8988T (cell line): ENCODE measurements at regions not wholly inside any gene's neighbourhood (a gene's known extent, or its start where the extent isn't known, plus 50 kb on each side); places are given as distances from the start of the nearest gene placed in this dataset.
"Not testable (repeated sequence)": the region's sequence is repeated elsewhere in the genome, so short reads cannot be mapped to it uniquely, and the experiment has no call there.

Source experiments
- DNase-seq: peaks from one replicate; pipeline ENCODE4 v3.0.0; 2011

- DNase-seq: no peak
Measured at GRCh38 chr21:27519361-27519760, 552.5 kb upstream of the ADAMTS5 start.

GRCh38 chr21:27517177-27517576, 550.3 kb upstream of the ADAMTS5 start:
- DNase-seq: not testable (repeated sequence)

GRCh38 chr21:27515676-27516075, 548.8 kb upstream of the ADAMTS5 start:
- DNase-seq: no peak

- DNase-seq: no peak
Measured at GRCh38 chr21:27513825-27514224, 546.9 kb upstream of the ADAMTS5 start.

GRCh38 chr21:27513016-27513415, 546.1 kb upstream of the ADAMTS5 start:
- no peak for DNase-seq

GRCh38 chr21:27511233-27511632, 544.3 kb upstream of the ADAMTS5 start:
- no peak for DNase-seq

GRCh38 chr21:27507695-27508094, 540.8 kb upstream of the ADAMTS5 start:
- DNase-seq: no peak

- no peak for DNase-seq
Measured at GRCh38 chr21:27505516-27505915, 538.6 kb upstream of the ADAMTS5 start.

GRCh38 chr21:27502801-27503200, 535.9 kb upstream of the ADAMTS5 start:
- DNase-seq: no peak

- no peak for DNase-seq
Measured at GRCh38 chr21:27498025-27498424, 531.1 kb upstream of the ADAMTS5 start.

- DNase-seq: no peak
Measured at GRCh38 chr21:27495836-27496235, 528.9 kb upstream of the ADAMTS5 start.

- DNase-seq: no peak
Measured at GRCh38 chr21:27493542-27493941, 526.7 kb upstream of the ADAMTS5 start.

GRCh38 chr21:27487676-27488075, 520.8 kb upstream of the ADAMTS5 start:
- no peak for DNase-seq

GRCh38 chr21:27480841-27481261, 514.0 kb upstream of the ADAMTS5 start:
- no peak for DNase-seq

- DNase-seq: no peak
Measured at GRCh38 chr21:27477296-27477695, 510.4 kb upstream of the ADAMTS5 start.

GRCh38 chr21:27476696-27477095, 509.8 kb upstream of the ADAMTS5 start:
- no peak for DNase-seq

GRCh38 chr21:27475363-27475955, 508.6 kb upstream of the ADAMTS5 start:
- no peak for DNase-seq

- no peak for DNase-seq
Measured at GRCh38 chr21:27467366-27467765, 500.5 kb upstream of the ADAMTS5 start.

GRCh38 chr21:27466140-27466539, 499.3 kb upstream of the ADAMTS5 start:
- no peak for DNase-seq

- DNase-seq: no peak
Measured at GRCh38 chr21:27464648-27465047, 497.8 kb upstream of the ADAMTS5 start.

- no peak for DNase-seq
Measured at GRCh38 chr21:27462726-27463125, 495.8 kb upstream of the ADAMTS5 start.

GRCh38 chr21:27454234-27454633, 487.3 kb upstream of the ADAMTS5 start:
- DNase-seq: no peak

- DNase-seq: no peak
Measured at GRCh38 chr21:27451116-27451515, 484.2 kb upstream of the ADAMTS5 start.

- no peak for DNase-seq
Measured at GRCh38 chr21:27450216-27450615, 483.3 kb upstream of the ADAMTS5 start.

GRCh38 chr21:27448960-27449359, 482.1 kb upstream of the ADAMTS5 start:
- DNase-seq: no peak

- no peak for DNase-seq
Measured at GRCh38 chr21:27447843-27448242, 481.0 kb upstream of the ADAMTS5 start.
